CD14-positive monocyte (primary cell): ENCODE measurements at regions not wholly inside any gene's neighbourhood (a gene's known extent, or its start where the extent isn't known, plus 50 kb on each side); places are given as distances from the start of the nearest gene placed in this dataset.
"Not testable (repeated sequence)": the region's sequence is repeated elsewhere in the genome, so short reads cannot be mapped to it uniquely, and the experiment has no call there.

ENCODE experiments used
- DNase-seq, 3 donors: peaks; one replicate each; pipeline ENCODE4 v3.0.0-alpha.2; 2011 to 2022
- H2AFZ ChIP-seq: 2 replicates; pipeline ENCODE4 v1.6.0; 2012; ENCODE audit warnings: mild to moderate bottlenecking, low read depth, low read length, inconsistent platforms; ENCODE audit not compliant: insufficient read depth, poor library complexity, severe bottlenecking
- H3K27ac ChIP-seq, 2 donors: 1 replicate in 1 of 2; 2 replicates in 1 of 2; pipeline ENCODE4 v1.5.1; 2012 to 2013; ENCODE audit warnings: low read length in 2 of 2, control low read depth in 1 of 2, inconsistent platforms in 1 of 2, low read depth in 1 of 2, mild to moderate bottlenecking in 1 of 2
- H3K27me3 ChIP-seq, 2 donors: one replicate each; pipeline versions ENCODE4 v1.6.0 to v1.6.1; 2011 to 2013; ENCODE audit warnings: low read length in 2 of 2; ENCODE audit not compliant: control insufficient read depth in 2 of 2, insufficient read depth in 2 of 2
- H3K36me3 ChIP-seq, 2 donors: replicated peaks in 1 of 2; 1 replicate in 1 of 2; 2 replicates in 1 of 2; pipeline versions ENCODE4 v1.5.1 to v1.6.1; 2012 to 2013; ENCODE audit warnings: low read length in 2 of 2, control low read depth in 1 of 2, inconsistent platforms in 1 of 2, mild to moderate bottlenecking in 1 of 2; ENCODE audit not compliant: insufficient read depth in 2 of 2, control insufficient read depth in 1 of 2
- H3K4me1 ChIP-seq, 2 donors: 1 replicate in 1 of 2; 2 replicates in 1 of 2; pipeline versions ENCODE4 v1.5.1 to v1.6.1; 2012 to 2013; ENCODE audit warnings: low read length in 2 of 2, control low read depth in 1 of 2, inconsistent platforms in 1 of 2, mild to moderate bottlenecking in 1 of 2, moderate library complexity in 1 of 2; ENCODE audit not compliant: insufficient read depth in 2 of 2, control insufficient read depth in 1 of 2
- H3K4me2 ChIP-seq: replicated peaks from 2 replicates; pipeline ENCODE3; 2012; ENCODE audit warnings: low read length, moderate library complexity, mild to moderate bottlenecking; ENCODE audit not compliant: poor library complexity, severe bottlenecking; ENCODE audit errors: extremely low read depth
- H3K4me3 ChIP-seq, 3 experiments: fragments of 200-600 bp in 1 of 3; sonication (generic) in 1 of 3; replicated peaks in 1 of 3; 1 replicate in 2 of 3; 2 replicates in 1 of 3; pipeline ENCODE4 v1.5.1; 2011 to 2013; ENCODE audit warnings: low read length in 3 of 3, mild to moderate bottlenecking in 3 of 3, control low read depth in 2 of 3, low read depth in 2 of 3, inconsistent platforms in 1 of 3, moderate library complexity in 1 of 3
- H3K79me2 ChIP-seq: 2 replicates; pipeline ENCODE4 v1.6.0; 2012; ENCODE audit warnings: mild to moderate bottlenecking, control low read depth, inconsistent platforms, low read length, moderate library complexity; ENCODE audit not compliant: insufficient read depth
- H3K9ac ChIP-seq: 2 replicates; pipeline ENCODE4 v1.6.0; 2017; ENCODE audit warnings: low read length, mild to moderate bottlenecking; ENCODE audit not compliant: insufficient read depth, poor library complexity, severe bottlenecking
- H3K9me3 ChIP-seq, 2 donors: replicated peaks in 1 of 2; 1 replicate in 1 of 2; 2 replicates in 1 of 2; pipeline versions ENCODE4 v1.5.1 to v1.6.1; 2012 to 2013; ENCODE audit warnings: low read length in 2 of 2, control low read depth in 1 of 2; ENCODE audit not compliant: control insufficient read depth in 1 of 2, insufficient read depth in 1 of 2
- H4K20me1 ChIP-seq: 2 replicates; pipeline ENCODE4 v1.6.0; 2012; ENCODE audit warnings: mild to moderate bottlenecking, low read length, control low read depth, moderate library complexity; ENCODE audit not compliant: insufficient read depth
- H3K27ac Mint-ChIP-seq, 7 donors: one replicate each; pipeline ENCODE4 v1.8.0; 2020; ENCODE audit warnings: mild to moderate bottlenecking in 7 of 7, mixed read lengths in 7 of 7, moderate library complexity in 6 of 7, inconsistent platforms in 2 of 7
- H3K27me3 Mint-ChIP-seq, 3 donors: one replicate each; pipeline ENCODE4 v1.8.0; 2021 to 2022; ENCODE audit warnings: low read depth in 3 of 3, mild to moderate bottlenecking in 3 of 3, mixed read lengths in 3 of 3, moderate library complexity in 3 of 3, inconsistent platforms in 1 of 3
- H3K36me3 Mint-ChIP-seq, 2 donors: one replicate each; pipeline ENCODE4 v1.8.0; 2020; ENCODE audit warnings: mixed read lengths in 2 of 2, inconsistent platforms in 1 of 2, mild to moderate bottlenecking in 1 of 2
- H3K4me1 Mint-ChIP-seq: one replicate; pipeline ENCODE4 v1.8.0; 2020; ENCODE audit warnings: mild to moderate bottlenecking, mixed read lengths
- H3K4me3 Mint-ChIP-seq, 2 donors: one replicate each; pipeline ENCODE4 v1.8.0; 2020; ENCODE audit warnings: mild to moderate bottlenecking in 2 of 2, mixed read lengths in 2 of 2, moderate library complexity in 1 of 2
- H3K9me3 Mint-ChIP-seq, 7 donors: one replicate each; pipeline ENCODE4 v1.8.0; 2020 to 2022; ENCODE audit warnings: mixed read lengths in 7 of 7, mild to moderate bottlenecking in 6 of 7, moderate library complexity in 6 of 7, inconsistent platforms in 2 of 7
- CTCF ChIP-seq: fragments of 200-600 bp; IDR thresholded peaks from one replicate; pipeline ENCODE4 v1.8.0; 2022; ENCODE audit warnings: antibody characterized with exemption, mild to moderate bottlenecking
- WGBS: methylation state at CpG from one replicate; pipeline ENCODE4 v1.1.5; 2013; ENCODE audit warnings: missing lambda C conversion rate; ENCODE audit not compliant: insufficient coverage; 5-methylcytosine and 5-hydroxymethylcytosine counted together
- intact Hi-C, 2 donors: fragments of 100-400 bp; cut with micrococcal nuclease; formaldehyde crosslinking; loops; one replicate each; pipeline versions ENCODE4 v1.15.0 to v1.15.1; 2023

- H3K4me1 Mint-ChIP-seq = no peaks in the 10 kb centered on the region
- no peak for TF ChIP-seq CTCF
- no peaks in the 10 kb centered on the region for H4K20me1 ChIP-seq
- no peak overlapping the region for H3K4me2 ChIP-seq
- H3K27me3 Mint-ChIP-seq = no peaks in the 10 kb centered on the region
- WGBS = no CpG with 5 or more reads among the region's 3 CpGs
- no peak overlapping the region for H3K4me3 ChIP-seq
- H3K79me2 ChIP-seq = no peaks in the 10 kb centered on the region
- no peak overlapping the region for H3K9ac ChIP-seq
- no peak for DNase-seq
- no peaks in the 10 kb centered on the region for H3K27me3 ChIP-seq
- intact Hi-C loops = no loop called here
- H3K27ac ChIP-seq = no peak overlapping the region
- H3K9me3 ChIP-seq = no peaks in the 10 kb centered on the region
- H3K27ac Mint-ChIP-seq = no peak overlapping the region
- H2AFZ ChIP-seq = no peak overlapping the region
- no peaks in the 10 kb centered on the region for H3K36me3 ChIP-seq
- H3K9me3 Mint-ChIP-seq = peaks cover 0 to 5% (median 0%) of the 10 kb centered on the region in 7 donors
- no peaks in the 10 kb centered on the region for H3K4me1 ChIP-seq
- no peak overlapping the region for H3K4me3 Mint-ChIP-seq
- no peaks in the 10 kb centered on the region for H3K36me3 Mint-ChIP-seq
Observed at GRCh38 chrX:83278988-83279387, 229.1 kb upstream of the POU3F4 start.

DNA sequence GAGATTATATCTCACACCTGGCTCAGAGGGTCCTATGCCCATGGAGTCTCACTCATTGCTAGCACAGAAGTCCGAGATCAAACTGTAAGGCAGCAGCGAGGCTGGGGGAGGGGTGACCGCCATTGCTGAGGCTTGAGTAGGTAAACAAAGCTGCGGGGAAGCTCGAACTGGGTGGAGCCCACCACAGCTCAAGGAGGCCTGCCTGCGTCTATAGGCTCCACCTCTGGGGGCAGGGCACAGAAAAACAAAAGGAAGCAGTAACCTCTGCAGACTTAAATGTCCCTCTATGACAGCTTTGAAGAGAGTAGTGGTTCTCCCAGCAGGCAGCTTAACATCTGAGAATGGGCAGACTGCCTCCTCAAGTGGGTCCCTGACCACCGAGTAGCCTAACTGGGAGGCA is 221.5 kb upstream of the POU3F4 start:
- H3K4me1 ChIP-seq, H3K27ac ChIP-seq, H4K20me1 ChIP-seq, H2AFZ ChIP-seq, H3K4me1 Mint-ChIP-seq, H3K79me2 ChIP-seq, H3K4me3 Mint-ChIP-seq, H3K36me3 Mint-ChIP-seq, H3K27me3 Mint-ChIP-seq, H3K4me2 ChIP-seq, H3K4me3 ChIP-seq, H3K27me3 ChIP-seq, DNase-seq, H3K27ac Mint-ChIP-seq, H3K36me3 ChIP-seq, intact Hi-C loops, H3K9ac ChIP-seq: not testable (repeated sequence)
- 100% methylated on average over 1 of the region's 7 CpGs for WGBS
- H3K9me3 Mint-ChIP-seq = peaks cover 5 to 15% (median 8%) of the 10 kb centered on the region in 7 donors
- H3K9me3 ChIP-seq = peaks cover 0 to 16% of the 10 kb centered on the region in 2 donors
